ENCODE measurements at regions not wholly inside any gene's neighbourhood (a gene's known extent, or its start where the extent isn't known, plus 50 kb on each side); places are given as distances from the start of the nearest gene placed in this dataset.

- H3K4me3 Mint-ChIP-seq: no peak overlapping the region
- TF ChIP-seq CTCF (conservative IDR thresholded peaks at IDR 0.05): no peak
- no peaks in the 10 kb centered on the region for H3K4me1 Mint-ChIP-seq
- H3K9me3 ChIP-seq (ENCODE audit: control insufficient read depth, low read length): no peaks in the 10 kb centered on the region
- H3K9ac ChIP-seq (ENCODE audit: extremely low read depth, low read length, poor library complexity, severe bottlenecking): no peak overlapping the region
- no peak for DNase-seq
- WGBS, 2 experiments (ENCODE audit: insufficient coverage in 1 of 2, insufficient read length in 1 of 2): 78 to 88% methylated on average over 1 of the region's 1 CpG
- H3K36me3 ChIP-seq (ENCODE audit: control insufficient read depth, insufficient read depth, low read length): no peaks in the 10 kb centered on the region
- H3K4me1 ChIP-seq (ENCODE audit: control insufficient read depth, insufficient read depth, low read length): no peaks in the 10 kb centered on the region
- no peak overlapping the region for H3K27ac Mint-ChIP-seq
- H3K9me3 Mint-ChIP-seq: no peaks in the 10 kb centered on the region
- H3K27ac ChIP-seq (ENCODE audit: low read depth, low read length): no peak overlapping the region
- no peaks in the 10 kb centered on the region for H3K27me3 ChIP-seq (ENCODE audit: control insufficient read depth, insufficient read depth, low read length, poor library complexity, severe bottlenecking)
- no peak overlapping the region for H3K4me3 ChIP-seq (ENCODE audit: low read length)
- H3K27me3 Mint-ChIP-seq (ENCODE audit: insufficient read depth): no peaks in the 10 kb centered on the region
- no peaks in the 10 kb centered on the region for H3K36me3 Mint-ChIP-seq (ENCODE audit: low read depth)
Observed at GRCh38 chr7:42389697-42390096, 152.7 kb upstream of the GLI3 start.

DNA sequence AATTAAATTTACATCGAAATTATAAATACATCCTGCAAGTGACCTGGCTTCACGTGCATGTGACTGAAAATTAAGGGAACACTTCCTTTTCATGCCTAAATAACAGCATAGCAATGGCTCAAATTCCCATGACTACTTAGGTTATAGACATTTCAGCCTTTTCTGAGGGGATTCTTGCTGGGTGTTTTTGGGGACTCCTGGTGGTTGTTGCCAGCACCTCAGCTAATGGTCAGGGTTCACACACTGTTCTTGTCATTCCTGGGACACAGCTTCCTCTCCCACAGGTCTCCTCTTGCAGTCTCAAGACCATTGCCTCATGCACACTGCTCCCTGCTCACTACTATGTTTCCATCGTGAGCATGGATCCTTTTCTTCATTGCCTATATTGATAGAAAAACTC lies 148.9 kb upstream of the GLI3 start:
- H3K9me3 Mint-ChIP-seq: no peaks in the 10 kb centered on the region
- no peak for DNase-seq
- no peaks in the 10 kb centered on the region for H3K27me3 Mint-ChIP-seq (ENCODE audit: insufficient read depth)
- 87 to 92% methylated on average over 2 to 3 of the region's 3 CpGs for WGBS, 2 experiments (ENCODE audit: insufficient coverage in 1 of 2, insufficient read length in 1 of 2)
- no peaks in the 10 kb centered on the region for H3K36me3 Mint-ChIP-seq (ENCODE audit: low read depth)
- TF ChIP-seq CTCF (conservative IDR thresholded peaks at IDR 0.05): peak; percentile 54
- no peak overlapping the region for H3K9ac ChIP-seq (ENCODE audit: extremely low read depth, low read length, poor library complexity, severe bottlenecking)
- no peaks in the 10 kb centered on the region for H3K4me1 ChIP-seq (ENCODE audit: control insufficient read depth, insufficient read depth, low read length)
- no peaks in the 10 kb centered on the region for H3K9me3 ChIP-seq (ENCODE audit: control insufficient read depth, low read length)
- H3K36me3 ChIP-seq (ENCODE audit: control insufficient read depth, insufficient read depth, low read length): no peaks in the 10 kb centered on the region
- no peak overlapping the region for H3K27ac Mint-ChIP-seq
- H3K27me3 ChIP-seq (ENCODE audit: control insufficient read depth, insufficient read depth, low read length, poor library complexity, severe bottlenecking): no peaks in the 10 kb centered on the region
- H3K4me3 ChIP-seq (ENCODE audit: low read length): no peak overlapping the region
- no peaks in the 10 kb centered on the region for H3K4me1 Mint-ChIP-seq
- no peak overlapping the region for H3K27ac ChIP-seq (ENCODE audit: low read depth, low read length)
- H3K4me3 Mint-ChIP-seq: no peak overlapping the region

- Histone ChIP-seq H3K4me3 (ENCODE audit: low read length) (no peak overlapping the region), H3K27ac (ENCODE audit: low read depth, low read length) (no peak overlapping the region), H3K36me3 (ENCODE audit: control insufficient read depth, insufficient read depth, low read length) (no peaks in the 10 kb centered on the region), H3K4me1 (ENCODE audit: control insufficient read depth, insufficient read depth, low read length) (no peaks in the 10 kb centered on the region), H3K9ac (ENCODE audit: extremely low read depth, low read length, poor library complexity, severe bottlenecking) (no peak overlapping the region), H3K27me3 (ENCODE audit: control insufficient read depth, insufficient read depth, low read length, poor library complexity, severe bottlenecking) (no peaks in the 10 kb centered on the region), H3K9me3 (ENCODE audit: control insufficient read depth, low read length) (no peaks in the 10 kb centered on the region)
- no peaks in the 10 kb centered on the region for H3K36me3 Mint-ChIP-seq (ENCODE audit: low read depth)
- H3K27me3 Mint-ChIP-seq (ENCODE audit: insufficient read depth): no peaks in the 10 kb centered on the region
- TF ChIP-seq CTCF (conservative IDR thresholded peaks at IDR 0.05): no peak
- no peaks in the 10 kb centered on the region for H3K4me1 Mint-ChIP-seq
- WGBS, 2 experiments (ENCODE audit: insufficient coverage in 1 of 2, insufficient read length in 1 of 2): 86 to 100% methylated on average over 1 of the region's 1 CpG
- H3K4me3 Mint-ChIP-seq: no peak overlapping the region
- no peak overlapping the region for H3K27ac Mint-ChIP-seq
- no peak for DNase-seq
- no peaks in the 10 kb centered on the region for H3K9me3 Mint-ChIP-seq
Observed at GRCh38 chr7:42381161-42381560, 144.2 kb upstream of the GLI3 start.

All from endodermal cell (in vitro differentiated cells).